ENCODE measurements at regions not wholly inside any gene's neighbourhood (a gene's known extent, or its start where the extent isn't known, plus 50 kb on each side); places are given as distances from the start of the nearest gene placed in this dataset.

DNA sequence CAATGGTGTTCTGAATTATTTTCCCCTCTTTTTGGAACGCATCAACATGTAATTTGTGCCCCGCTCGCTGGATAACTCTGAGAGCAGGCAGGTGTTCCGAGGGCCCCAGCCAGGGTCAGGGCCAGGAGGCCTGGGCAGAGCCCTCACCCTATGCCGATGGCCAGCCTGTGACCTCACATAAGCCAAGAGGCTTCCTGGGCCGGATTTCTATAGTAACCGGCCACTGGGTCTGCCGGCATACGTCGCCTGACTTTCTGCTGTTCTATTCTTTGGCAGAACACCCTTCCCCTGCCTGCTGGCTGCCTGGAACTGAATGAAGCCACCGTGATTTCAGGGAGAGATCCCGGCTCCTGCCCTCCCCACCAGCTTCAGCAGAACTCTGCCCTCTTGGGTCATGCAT, 375.2 kb downstream of the SHANK2 start:
- DNase-seq (no peak), ATAC-seq (no peak)
- Histone ChIP-seq H3K4me3 (no peak overlapping the region), H3K27ac (no peak overlapping the region), H3K27me3 (ENCODE audit: insufficient read depth in 3 of 3, low read length in 2 of 3) (peaks cover 0 to 7% (median 0%) of the 10 kb centered on the region in 3 donors), H3K4me1 (no peaks in the 10 kb centered on the region), H3K9me3 (no peaks in the 10 kb centered on the region), H3K36me3 (ENCODE audit: insufficient read depth in 1 of 2, low read depth in 1 of 2) (no peaks in the 10 kb centered on the region)
- 45 to 59% (median 46%) methylated on average over 12 of the region's 12 CpGs for WGBS, 3 donors
- TF ChIP-seq, protein P1, sequence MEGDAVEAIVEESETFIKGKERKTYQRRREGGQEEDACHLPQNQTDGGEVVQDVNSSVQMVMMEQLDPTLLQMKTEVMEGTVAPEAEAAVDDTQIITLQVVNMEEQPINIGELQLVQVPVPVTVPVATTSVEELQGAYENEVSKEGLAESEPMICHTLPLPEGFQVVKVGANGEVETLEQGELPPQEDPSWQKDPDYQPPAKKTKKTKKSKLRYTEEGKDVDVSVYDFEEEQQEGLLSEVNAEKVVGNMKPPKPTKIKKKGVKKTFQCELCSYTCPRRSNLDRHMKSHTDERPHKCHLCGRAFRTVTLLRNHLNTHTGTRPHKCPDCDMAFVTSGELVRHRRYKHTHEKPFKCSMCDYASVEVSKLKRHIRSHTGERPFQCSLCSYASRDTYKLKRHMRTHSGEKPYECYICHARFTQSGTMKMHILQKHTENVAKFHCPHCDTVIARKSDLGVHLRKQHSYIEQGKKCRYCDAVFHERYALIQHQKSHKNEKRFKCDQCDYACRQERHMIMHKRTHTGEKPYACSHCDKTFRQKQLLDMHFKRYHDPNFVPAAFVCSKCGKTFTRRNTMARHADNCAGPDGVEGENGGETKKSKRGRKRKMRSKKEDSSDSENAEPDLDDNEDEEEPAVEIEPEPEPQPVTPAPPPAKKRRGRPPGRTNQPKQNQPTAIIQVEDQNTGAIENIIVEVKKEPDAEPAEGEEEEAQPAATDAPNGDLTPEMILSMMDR (IDR thresholded peaks at IDR 0.05): no peak
- intact Hi-C loops (cut with DNase I): no loop called here

DNA sequence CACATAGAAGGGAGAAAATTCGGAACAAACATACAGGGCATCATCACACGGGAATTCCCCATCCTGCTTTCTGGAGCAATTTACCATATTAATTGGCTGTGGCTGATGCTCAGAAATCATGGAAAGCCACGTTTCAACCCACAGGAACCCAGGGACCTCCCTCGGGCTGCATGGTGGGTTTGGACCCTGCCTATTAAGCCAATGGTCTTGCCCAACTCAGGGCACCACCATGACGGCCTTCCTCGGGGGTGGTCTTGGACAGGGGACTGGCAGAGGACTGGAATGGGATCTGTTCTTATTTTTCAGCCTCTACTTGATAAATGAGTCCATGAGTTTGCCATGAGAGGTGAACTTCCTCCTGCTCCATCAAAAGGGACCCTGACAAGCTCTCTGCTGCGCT, 374.0 kb downstream of the SHANK2 start:
- DNase-seq: no peak
- Histone ChIP-seq H3K9me3 (no peaks in the 10 kb centered on the region), H3K27ac (no peak overlapping the region), H3K27me3 (ENCODE audit: insufficient read depth in 3 of 3, low read length in 2 of 3) (peaks cover 0 to under 1% (median 0%) of the 10 kb centered on the region in 3 donors), H3K4me3 (no peak overlapping the region), H3K36me3 (ENCODE audit: insufficient read depth in 1 of 2, low read depth in 1 of 2) (no peaks in the 10 kb centered on the region), H3K4me1 (no peaks in the 10 kb centered on the region)
- no peak for ATAC-seq
- TF ChIP-seq, protein P1 (IDR thresholded peaks at IDR 0.05): no peak
- intact Hi-C loops (cut with DNase I): no loop called here
- WGBS, 3 donors: 74 to 83% (median 78%) methylated on average over 7 of the region's 7 CpGs

DNA sequence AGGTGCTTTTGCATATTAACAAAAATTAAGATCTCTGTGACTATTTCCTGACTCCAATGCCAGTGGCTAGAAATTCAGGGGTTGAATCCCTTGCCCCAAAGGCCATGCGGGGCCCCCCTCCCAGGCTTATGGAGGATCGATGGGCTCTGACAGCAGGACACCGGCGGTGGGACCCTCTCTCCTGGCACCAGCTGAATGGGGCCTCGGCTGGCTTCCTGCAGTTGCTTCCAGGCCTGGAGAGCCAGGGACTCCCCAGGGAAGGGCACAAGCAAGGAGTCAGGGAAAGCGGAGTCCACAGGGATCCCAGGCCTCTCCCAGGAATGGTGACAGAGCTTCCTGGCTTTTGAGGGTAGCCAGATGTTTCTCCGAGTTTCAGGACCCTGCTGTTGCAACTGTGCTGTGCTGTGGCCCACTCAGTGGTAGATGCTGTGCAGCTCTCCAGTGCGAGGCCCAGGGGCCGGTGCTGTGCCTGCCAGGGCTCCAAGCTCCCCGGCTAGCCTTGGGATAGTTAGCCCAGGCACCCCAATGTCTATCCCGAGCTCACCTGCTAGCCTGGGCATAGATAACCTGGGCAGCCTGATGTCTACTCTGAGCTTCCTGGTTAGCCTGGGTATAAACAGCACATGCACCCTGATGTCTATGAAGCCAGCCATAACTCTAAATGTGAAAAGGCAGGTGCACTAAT, 372.6 kb downstream of the SHANK2 start:
- Histone ChIP-seq H3K27ac (no peak overlapping the region), H3K27me3 (ENCODE audit: insufficient read depth in 3 of 3, low read length in 2 of 3) (peaks cover 0 to 9% (median 7%) of the 10 kb centered on the region in 3 donors), H3K36me3 (ENCODE audit: insufficient read depth in 1 of 2, low read depth in 1 of 2) (no peaks in the 10 kb centered on the region), H3K4me1 (no peaks in the 10 kb centered on the region), H3K4me3 (no peak overlapping the region), H3K9me3 (no peaks in the 10 kb centered on the region)
- ATAC-seq (no peak), DNase-seq (no peak)
- WGBS, 3 donors: 83 to 85% (median 83%) methylated on average over 11 of the region's 11 CpGs
- intact Hi-C loops (cut with DNase I): no loop called here
- TF ChIP-seq, protein P1 (IDR thresholded peaks at IDR 0.05): no peak

DNA sequence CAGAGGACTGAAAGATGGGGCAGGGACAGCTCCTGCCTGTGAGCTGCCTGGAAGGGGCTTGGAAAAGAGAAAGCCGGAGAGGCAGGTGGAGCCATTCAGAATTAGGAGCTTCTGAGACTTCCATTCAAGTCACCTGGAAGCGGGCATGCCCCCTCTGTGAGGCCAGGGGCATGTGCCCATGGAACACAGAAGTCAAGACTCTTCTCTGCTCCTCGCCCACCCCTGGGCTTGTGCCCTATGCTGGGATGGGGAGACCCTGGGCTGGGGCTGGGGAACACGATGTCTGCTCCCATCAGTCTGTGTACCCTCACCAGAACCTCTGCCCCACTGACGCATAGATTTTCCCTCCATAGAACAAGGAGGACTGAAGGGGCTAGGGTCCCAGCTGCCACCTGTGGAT, 372.0 kb downstream of the SHANK2 start:
- H3K4me1 ChIP-seq: no peaks in the 10 kb centered on the region
- H3K27me3 ChIP-seq (ENCODE audit: insufficient read depth in 3 of 3, low read length in 2 of 3): peaks cover 0 to 14% (median 9%) of the 10 kb centered on the region in 3 donors
- DNase-seq (no peak), ATAC-seq (no peak)
- TF ChIP-seq, protein P1 (IDR thresholded peaks at IDR 0.05): no peak
- no peak overlapping the region for H3K27ac ChIP-seq
- no peak overlapping the region for H3K4me3 ChIP-seq
- intact Hi-C loops (cut with DNase I): no loop called here
- 90 to 98% (median 96%) methylated on average over 5 of the region's 5 CpGs for WGBS, 3 donors
- H3K36me3 ChIP-seq (ENCODE audit: insufficient read depth in 1 of 2, low read depth in 1 of 2): no peaks in the 10 kb centered on the region
- no peaks in the 10 kb centered on the region for H3K9me3 ChIP-seq
